Breast epithelium (tissue), 3 donors: ENCODE measurements at regions not wholly inside any gene's neighbourhood (a gene's known extent, or its start where the extent isn't known, plus 50 kb on each side); places are given as distances from the start of the nearest gene placed in this dataset.

ENCODE experiments used
- CTCF ChIP-seq, 3 donors: fragments of 450-650 bp; IDR thresholded peaks; one replicate each; pipeline ENCODE4 v1.5.1; 2016 to 2017; ENCODE audit warnings: antibody characterized with exemption in 3 of 3, mild to moderate bottlenecking in 3 of 3, moderate library complexity in 3 of 3
- POLR2A ChIP-seq: fragments of 450-650 bp; IDR thresholded peaks from one replicate; pipeline ENCODE4 v1.6.1; 2016; ENCODE audit warnings: antibody characterized with exemption, mild to moderate bottlenecking, moderate library complexity
- POLR2AphosphoS5 ChIP-seq, 3 donors: sonication (generic); formaldehyde crosslinking; IDR thresholded peaks; one replicate each; pipeline ENCODE4 v1.6.1; 2017; ENCODE audit warnings: antibody characterized with exemption in 3 of 3

DNA sequence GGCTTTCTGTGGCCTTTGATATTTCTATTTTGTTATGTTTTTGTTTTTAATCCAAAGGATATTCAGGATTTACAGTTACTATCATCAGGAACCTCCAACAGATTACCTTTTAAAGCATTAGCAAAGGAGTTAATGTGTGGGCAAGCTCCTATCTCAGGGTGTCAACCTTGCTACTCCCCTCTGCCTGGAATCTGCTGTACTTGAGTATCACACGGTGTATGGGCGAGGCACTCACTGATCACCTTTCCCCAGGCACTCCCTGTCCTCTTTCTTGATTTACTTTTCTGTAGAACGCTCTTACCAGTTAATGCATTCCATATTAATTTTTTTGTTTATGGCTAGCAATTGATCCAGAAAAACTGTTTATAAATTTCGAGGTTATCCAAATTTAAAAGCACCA is 117.0 kb upstream of the GAS1 start:
- TF ChIP-seq POLR2A (no peak), CTCF (IDR thresholded peaks at IDR 0.05) (no peak), POLR2AphosphoS5 (IDR thresholded peaks at IDR 0.05) (no peak)
